H1 (cell line): ENCODE measurements at regions not wholly inside any gene's neighbourhood (a gene's known extent, or its start where the extent isn't known, plus 50 kb on each side); places are given as distances from the start of the nearest gene placed in this dataset.

ENCODE experiments used
- CTCF ChIA-PET: fragments of 300-600 bp; sonication (Branson Sonifier 250); formaldehyde crosslinking; loops from one replicate; lab custom pipeline; 2021; ENCODE audit not compliant: partially characterized antibody; lab: Charles Lee
- POLR2A ChIA-PET: fragments of 300-600 bp; sonication (Branson Sonifier 250); formaldehyde crosslinking; loops from one replicate; lab custom pipeline; 2021; ENCODE audit warnings: inconsistent platforms; ENCODE audit not compliant: partially characterized antibody; lab: Charles Lee
- DNase-seq, 2 experiments: peaks; one replicate each; pipeline versions ENCODE4 v3.0.0 to v3.0.0-alpha.2; 2010 to 2022; ENCODE audit warnings: low spot score in 2 of 2, low read depth in 1 of 2, mixed read lengths in 1 of 2
- FAIRE-seq: peaks from 2 replicates; lab custom pipeline; 2011; peaks lifted over from hg19 to GRCh38; lab: Jason Lieb, UNC
- H2AFZ ChIP-seq: 2 replicates; pipeline ENCODE4 v1.8.1; 2012; ENCODE audit warnings: low read length, inconsistent platforms
- H2AK5ac ChIP-seq: 2 replicates; pipeline ENCODE4 v1.6.1; 2013; ENCODE audit warnings: low read depth, low read length
- H2BK120ac ChIP-seq: replicated peaks from 2 replicates; pipeline ENCODE3; 2013; ENCODE audit warnings: low read depth, low read length, inconsistent platforms
- H2BK12ac ChIP-seq: 2 replicates; pipeline ENCODE4 v1.6.1; 2013; ENCODE audit warnings: low read depth, low read length
- H2BK15ac ChIP-seq: 2 replicates; pipeline ENCODE4 v1.6.1; 2013; ENCODE audit warnings: low read length
- H2BK20ac ChIP-seq: 2 replicates; pipeline ENCODE4 v1.6.1; 2013; ENCODE audit warnings: low read length
- H2BK5ac ChIP-seq: 2 replicates; pipeline ENCODE4 v1.6.1; 2013; ENCODE audit warnings: low read depth, low read length
- H3K14ac ChIP-seq: 2 replicates; pipeline ENCODE4 v1.6.1; 2013; ENCODE audit warnings: inconsistent platforms; ENCODE audit not compliant: insufficient read length
- H3K18ac ChIP-seq: 2 replicates; pipeline ENCODE4 v1.6.1; 2013; ENCODE audit warnings: low read length; ENCODE audit errors: extremely low read depth
- H3K23ac ChIP-seq: 2 replicates; pipeline ENCODE4 v1.6.1; 2013; ENCODE audit warnings: inconsistent platforms; ENCODE audit not compliant: insufficient read length
- H3K23me2 ChIP-seq: 2 replicates; pipeline ENCODE4 v1.6.1; 2013; ENCODE audit warnings: low read depth, low read length
- H3K27ac ChIP-seq: 2 replicates; pipeline ENCODE4 v1.6.1; 2011; ENCODE audit warnings: low read depth, low read length, inconsistent platforms
- H3K27me3 ChIP-seq, 4 experiments: replicated peaks in 1 of 4; 1 replicate in 1 of 4; 2 replicates in 3 of 4; pipeline versions ENCODE4 v1.6.1 to v1.8.1; 2011 to 2013; ENCODE audit warnings: low read length in 3 of 4, mild to moderate bottlenecking in 3 of 4, inconsistent platforms in 2 of 4, mixed read lengths in 2 of 4, moderate library complexity in 1 of 4; ENCODE audit not compliant: control insufficient read depth in 3 of 4, insufficient read depth in 3 of 4; ENCODE audit errors: extremely low read depth in 1 of 4
- H3K36me3 ChIP-seq, 4 experiments: 2 replicates each; pipeline versions ENCODE4 v1.6.1 to v1.8.1; 2011 to 2013; ENCODE audit warnings: mild to moderate bottlenecking in 4 of 4, low read length in 3 of 4, moderate library complexity in 2 of 4, control low read depth in 1 of 4, inconsistent platforms in 1 of 4; ENCODE audit not compliant: insufficient read depth in 4 of 4, control insufficient read depth in 2 of 4
- H3K4ac ChIP-seq: replicated peaks from 2 replicates; pipeline ENCODE3; 2013; ENCODE audit warnings: low read length, low read depth, mixed read lengths, inconsistent platforms; ENCODE audit not compliant: insufficient read length
- H3K4me1 ChIP-seq, 4 experiments: replicated peaks in 1 of 4; 1 replicate in 1 of 4; 2 replicates in 3 of 4; pipeline versions ENCODE4 v1.6.1 to v1.8.1; 2011 to 2013; ENCODE audit warnings: low read length in 3 of 4, inconsistent platforms in 2 of 4, mixed read lengths in 1 of 4; ENCODE audit not compliant: insufficient read depth in 4 of 4, control insufficient read depth in 3 of 4
- H3K4me2 ChIP-seq, 2 experiments: 2 replicates each; pipeline versions ENCODE4 v1.6.1 to v1.8.1; 2011 to 2013; ENCODE audit warnings: low read depth in 2 of 2, low read length in 2 of 2, control low read depth in 1 of 2, inconsistent platforms in 1 of 2, mild to moderate bottlenecking in 1 of 2; ENCODE audit not compliant: insufficient read depth in 1 of 2
- H3K4me3 ChIP-seq, 4 experiments: fragments of 200-600, 300-600 bp in 1 of 4; sonication (generic), shearing (Covaris generic), sonication (Bioruptor Twin) in 1 of 4; 2 replicates each; pipeline versions ENCODE4 v1.5.1 to v1.8.1; 2011 to 2016; ENCODE audit warnings: low read length in 4 of 4, low read depth in 3 of 4, control low read depth in 2 of 4, inconsistent platforms in 2 of 4, mild to moderate bottlenecking in 2 of 4, mixed read lengths in 1 of 4, moderate library complexity in 1 of 4; ENCODE audit not compliant: insufficient read depth in 2 of 4; ENCODE audit errors: extremely low read depth in 1 of 4
- H3K56ac ChIP-seq: replicated peaks from 2 replicates; pipeline ENCODE3; 2013; ENCODE audit warnings: low read depth, mild to moderate bottlenecking, mixed read lengths, low read length, inconsistent platforms; ENCODE audit not compliant: insufficient read length
- H3K79me1 ChIP-seq: 2 replicates; pipeline ENCODE4 v1.6.1; 2013; ENCODE audit warnings: low read depth, low read length, control low read depth
- H3K79me2 ChIP-seq, 2 experiments: 2 replicates each; pipeline versions ENCODE4 v1.6.1 to v1.8.1; 2012 to 2013; ENCODE audit warnings: low read length in 2 of 2, mild to moderate bottlenecking in 2 of 2, inconsistent platforms in 1 of 2; ENCODE audit not compliant: insufficient read depth in 2 of 2, control insufficient read depth in 1 of 2
- H3K9ac ChIP-seq, 4 experiments: replicated peaks in 1 of 4; 1 replicate in 1 of 4; 2 replicates in 3 of 4; pipeline versions ENCODE4 v1.6.1 to v1.8.1; 2011 to 2013; ENCODE audit warnings: low read depth in 3 of 4, low read length in 3 of 4, control low read depth in 2 of 4, mild to moderate bottlenecking in 2 of 4, moderate library complexity in 2 of 4, inconsistent platforms in 1 of 4; ENCODE audit errors: extremely low read depth in 1 of 4
- H3K9me3 ChIP-seq, 2 experiments: 2 replicates each; pipeline versions ENCODE4 v1.6.1 to v1.8.1; 2012 to 2013; ENCODE audit warnings: mild to moderate bottlenecking in 2 of 2, moderate library complexity in 2 of 2, control low read depth in 1 of 2, inconsistent platforms in 1 of 2, low read depth in 1 of 2, low read length in 1 of 2, mixed read lengths in 1 of 2; ENCODE audit not compliant: insufficient read depth in 2 of 2
- H4K20me1 ChIP-seq, 2 experiments: replicated peaks in 1 of 2; 2 replicates each; pipeline versions ENCODE3 to v1.8.1; 2011 to 2013; ENCODE audit warnings: inconsistent platforms in 2 of 2, low read length in 2 of 2, mild to moderate bottlenecking in 1 of 2; ENCODE audit not compliant: insufficient read depth in 2 of 2, control insufficient read depth in 1 of 2
- H4K5ac ChIP-seq: 2 replicates; pipeline ENCODE4 v1.6.1; 2013; ENCODE audit warnings: low read length, low read depth, mixed read lengths, inconsistent platforms; ENCODE audit not compliant: insufficient read length
- H4K8ac ChIP-seq: 2 replicates; pipeline ENCODE4 v1.8.0; 2013; ENCODE audit warnings: mild to moderate bottlenecking, moderate library complexity, low read length, inconsistent platforms; ENCODE audit not compliant: insufficient read depth; ENCODE audit errors: extremely low read depth
- H4K91ac ChIP-seq: replicated peaks from 2 replicates; pipeline ENCODE3; 2013; ENCODE audit warnings: low read length, mixed read lengths, inconsistent platforms; ENCODE audit not compliant: insufficient read length
- CEBPB ChIP-seq: IDR thresholded peaks from 2 replicates; pipeline ENCODE4 v1.6.1; 2012; ENCODE audit warnings: low read depth, low read length
- EGR1 ChIP-seq: IDR thresholded peaks from 2 replicates; pipeline ENCODE4 v1.6.1; 2011; ENCODE audit warnings: low read depth, low read length, borderline replicate concordance
- FOSL1 ChIP-seq: IDR thresholded peaks from 2 replicates; pipeline ENCODE4 v1.6.1; 2011; ENCODE audit warnings: mild to moderate bottlenecking, low read depth, low read length, moderate library complexity; ENCODE audit not compliant: insufficient read depth
- GTF2F1 ChIP-seq: IDR thresholded peaks from 2 replicates; pipeline ENCODE4 v1.6.1; 2012; ENCODE audit warnings: low read depth, low read length, improper control_type of control experiment, borderline replicate concordance
- JUND ChIP-seq: IDR thresholded peaks from 2 replicates; pipeline ENCODE4 v1.6.1; 2011; ENCODE audit warnings: mild to moderate bottlenecking, improper control_type of control experiment, low read length
- KDM5A ChIP-seq: fragments of 200-600 bp; IDR thresholded peaks from 2 replicates; pipeline ENCODE4 v1.7.1; 2012; ENCODE audit warnings: mild to moderate bottlenecking, low read length, inconsistent platforms, mixed read lengths
- NANOG ChIP-seq: IDR thresholded peaks from 2 replicates; pipeline ENCODE4 v1.6.1; 2011; ENCODE audit warnings: low read length, low read depth, mild to moderate bottlenecking, inconsistent platforms; ENCODE audit not compliant: insufficient read depth, poor library complexity, severe bottlenecking
- NRF1 ChIP-seq: IDR thresholded peaks from 2 replicates; pipeline ENCODE4 v1.6.1; 2011; ENCODE audit warnings: mild to moderate bottlenecking, low read depth, low read length, improper control_type of control experiment
- RNF2 ChIP-seq: fragments of 200-900, 300-1000 bp; sonication (generic); IDR thresholded peaks from 2 replicates; pipeline ENCODE4 v1.7.1; 2016; ENCODE audit warnings: borderline replicate concordance, low read depth, mild to moderate bottlenecking, antibody characterized with exemption, low read length; ENCODE audit not compliant: poor library complexity, severe bottlenecking; ENCODE audit errors: missing control alignments
- RXRA ChIP-seq: IDR thresholded peaks from 2 replicates; pipeline ENCODE4 v1.6.1; 2011; ENCODE audit warnings: low read depth, mild to moderate bottlenecking, low read length, moderate library complexity; ENCODE audit not compliant: insufficient read depth
- SP2 ChIP-seq: IDR thresholded peaks from 2 replicates; pipeline ENCODE4 v1.6.1; 2012; ENCODE audit warnings: mild to moderate bottlenecking, low read length, inconsistent platforms
- SRF ChIP-seq: IDR thresholded peaks from 2 replicates; pipeline ENCODE4 v1.6.1; 2011; ENCODE audit warnings: mild to moderate bottlenecking, low read depth, low read length, moderate library complexity
- WGBS, 2 experiments: shearing (Covaris generic) in 1 of 2; methylation state at CpG; one replicate each; pipeline versions ENCODE4 v1.1.6 to v1.1.7; 2013 to 2015; ENCODE audit warnings: low lambda C conversion rate in 2 of 2, mixed read lengths in 2 of 2, inconsistent platforms in 1 of 2, low coverage in 1 of 2, missing lambda C conversion rate in 1 of 2; ENCODE audit not compliant: insufficient replicate concordance in 2 of 2, insufficient coverage in 1 of 2, insufficient read length in 1 of 2; ENCODE audit errors: extremely low coverage in 1 of 2, missing lambda C conversion rate in 1 of 2; 5-methylcytosine and 5-hydroxymethylcytosine counted together

DNA sequence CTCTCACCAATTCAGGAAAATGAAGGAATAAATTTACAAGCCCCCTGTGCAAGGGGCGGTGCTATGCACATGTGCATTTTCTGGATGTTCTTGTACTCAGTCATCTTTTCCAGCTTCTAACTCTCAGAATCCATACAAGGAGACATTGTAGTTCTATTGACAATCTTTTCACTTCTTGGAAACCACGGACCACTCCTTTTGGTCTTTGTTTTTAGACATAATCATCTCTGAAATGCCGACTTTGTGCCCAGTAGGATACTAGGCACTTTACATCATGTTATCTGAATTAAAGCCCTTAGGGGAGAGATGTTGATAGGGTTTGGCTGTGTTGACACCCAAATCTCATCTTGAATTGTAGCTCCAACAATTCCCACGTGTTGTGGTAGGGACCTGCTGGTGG, 322.6 kb upstream of the WWC1 start:
- Histone ChIP-seq H3K23me2 (no peaks in the 10 kb centered on the region), H3K23ac (no peak overlapping the region), H3K79me2 (no peaks in the 10 kb centered on the region), H3K4me1 (peaks cover 0 to 11% (median 3%) of the 10 kb centered on the region in 4 experiments; a peak in 5 of 7 replicates), H2AFZ (no peak overlapping the region), H3K4me3 (no peak overlapping the region), H2AK5ac (no peak overlapping the region), H2BK15ac (no peak overlapping the region), H2BK12ac (no peak overlapping the region), H3K27me3 (no peaks in the 10 kb centered on the region), H4K5ac (no peak overlapping the region), H3K36me3 (no peaks in the 10 kb centered on the region), H3K4me2 (no peak overlapping the region), H3K79me1 (no peaks in the 10 kb centered on the region), H4K20me1 (no peaks in the 10 kb centered on the region), H3K4ac (no peak overlapping the region), H3K27ac (no peak overlapping the region), H4K91ac (no peak overlapping the region), H3K18ac (no peak overlapping the region), H3K56ac (no peak overlapping the region), H2BK20ac (no peak overlapping the region), H4K8ac (no peak overlapping the region), H3K14ac (no peak overlapping the region), H3K9ac (no peak overlapping the region), H2BK120ac (no peak overlapping the region), H2BK5ac (no peak overlapping the region), H3K9me3 (no peaks in the 10 kb centered on the region)
- POLR2A ChIA-PET: no interaction called here
- no peak for DNase-seq
- FAIRE-seq: no peak
- CTCF ChIA-PET: interaction anchor here (0.8 to 2.5 kb wide), 9 partner anchors 8 to 261 kb away, joined by 3 to 10 read pairs (median 3); no protein-coding TSS in a partner anchor
- TF ChIP-seq NRF1 (no peak), SP2 (no peak), FOSL1 (no peak), RNF2 (no peak), JUND (no peak), SRF (no peak), EGR1 (no peak), GTF2F1 (no peak), KDM5A (no peak), NANOG (no peak), CEBPB (no peak), RXRA (no peak)
- WGBS, 2 experiments: 86% methylated on average over 4 of the region's 4 CpGs; no CpG with 5 or more reads in 1 of the 2 experiments
